GM12864 (cell line): ENCODE measurements at regions not wholly inside any gene's neighbourhood (a gene's known extent, or its start where the extent isn't known, plus 50 kb on each side); places are given as distances from the start of the nearest gene placed in this dataset.
A peak's percentile ranks its signal among the peaks of the same experiment; 100 is the strongest.

Experiments used
- DNase-seq: peaks from one replicate; pipeline ENCODE4 v3.0.0-alpha.2; 2011; ENCODE audit warnings: low read depth
- H3K4me3 ChIP-seq: 2 replicates; pipeline ENCODE4 v1.5.1; 2011; ENCODE audit warnings: mild to moderate bottlenecking, low read depth, low read length, control low read depth
- TF ChIP-seq, protein P1 (sequence below): IDR thresholded peaks from 2 replicates; pipeline ENCODE4 v1.5.1; 2011; ENCODE audit warnings: low read depth, mild to moderate bottlenecking, moderate library complexity, low read length, control low read depth, inconsistent platforms; ENCODE audit errors: missing control alignments

DNA sequence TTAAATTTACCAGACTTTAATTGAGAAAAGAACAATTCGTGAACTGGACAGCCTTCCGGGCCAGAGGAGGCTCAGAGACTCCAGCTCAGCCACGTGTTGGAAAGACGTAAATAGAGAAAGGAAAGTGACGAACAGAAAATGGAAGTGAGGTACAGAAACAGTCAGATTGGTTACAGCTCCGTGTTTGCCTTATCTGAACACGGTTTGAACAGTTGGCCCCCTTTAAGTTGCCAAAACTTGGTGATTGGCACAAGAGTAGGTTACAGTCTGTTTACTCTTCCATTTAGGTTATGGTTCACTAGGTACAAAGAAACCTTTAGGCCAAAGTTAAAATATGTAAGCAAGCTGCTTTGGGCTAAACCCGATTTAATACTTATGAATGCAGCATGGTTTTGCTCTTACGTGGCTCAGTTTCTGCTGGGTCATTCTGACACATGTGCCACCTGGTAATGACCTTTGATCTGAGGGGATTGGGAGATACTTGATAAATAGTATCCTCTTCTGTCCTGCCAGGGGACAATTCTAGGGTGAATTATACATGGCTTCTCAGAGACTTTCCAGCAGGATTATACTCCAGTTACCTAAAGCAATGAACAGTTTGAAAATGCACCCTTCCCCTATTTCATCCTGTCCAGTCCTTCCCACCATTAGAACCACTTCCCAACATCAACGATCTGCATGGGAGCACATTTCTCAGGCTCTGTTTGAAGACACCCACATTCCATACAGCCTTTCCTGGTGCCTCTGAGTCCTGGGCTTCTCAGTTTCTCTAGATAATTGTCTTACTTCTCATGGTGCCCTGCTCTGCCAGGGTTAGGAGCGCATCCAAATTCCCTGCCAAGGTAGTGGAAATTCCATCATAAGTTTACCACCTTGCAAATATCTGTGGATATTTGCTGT is 65.1 kb upstream of the TGIF1 start:
- TF ChIP-seq, protein P1, sequence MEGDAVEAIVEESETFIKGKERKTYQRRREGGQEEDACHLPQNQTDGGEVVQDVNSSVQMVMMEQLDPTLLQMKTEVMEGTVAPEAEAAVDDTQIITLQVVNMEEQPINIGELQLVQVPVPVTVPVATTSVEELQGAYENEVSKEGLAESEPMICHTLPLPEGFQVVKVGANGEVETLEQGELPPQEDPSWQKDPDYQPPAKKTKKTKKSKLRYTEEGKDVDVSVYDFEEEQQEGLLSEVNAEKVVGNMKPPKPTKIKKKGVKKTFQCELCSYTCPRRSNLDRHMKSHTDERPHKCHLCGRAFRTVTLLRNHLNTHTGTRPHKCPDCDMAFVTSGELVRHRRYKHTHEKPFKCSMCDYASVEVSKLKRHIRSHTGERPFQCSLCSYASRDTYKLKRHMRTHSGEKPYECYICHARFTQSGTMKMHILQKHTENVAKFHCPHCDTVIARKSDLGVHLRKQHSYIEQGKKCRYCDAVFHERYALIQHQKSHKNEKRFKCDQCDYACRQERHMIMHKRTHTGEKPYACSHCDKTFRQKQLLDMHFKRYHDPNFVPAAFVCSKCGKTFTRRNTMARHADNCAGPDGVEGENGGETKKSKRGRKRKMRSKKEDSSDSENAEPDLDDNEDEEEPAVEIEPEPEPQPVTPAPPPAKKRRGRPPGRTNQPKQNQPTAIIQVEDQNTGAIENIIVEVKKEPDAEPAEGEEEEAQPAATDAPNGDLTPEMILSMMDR, result no peak
- peak; percentile 46 for DNase-seq
- H3K4me3 ChIP-seq, result peak overlapping the region; percentile 11; the same call in 1 of the 2 replicates

DNA sequence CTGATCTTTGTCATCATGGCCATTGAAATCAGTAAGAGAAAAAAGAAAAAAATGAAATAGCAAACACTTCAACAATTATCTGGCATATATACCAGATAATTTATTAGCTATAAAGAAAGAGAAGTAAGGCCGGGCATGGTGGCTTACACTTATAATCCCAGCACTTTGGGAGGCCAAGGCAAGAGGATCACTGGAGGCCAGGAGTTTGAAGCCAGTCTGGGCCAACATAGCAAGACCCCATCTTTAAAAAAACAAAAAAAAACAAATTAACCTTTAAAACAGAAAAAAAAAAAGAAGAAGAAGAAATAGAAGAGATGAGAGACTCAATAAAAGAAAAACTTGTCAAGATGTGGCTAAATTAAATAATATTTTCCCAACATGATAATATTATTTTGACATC is 61.6 kb upstream of the TGIF1 start:
- H3K4me3 ChIP-seq, result no peak overlapping the region
- TF ChIP-seq, protein P1, result no peak
- DNase-seq, result no peak

DNA sequence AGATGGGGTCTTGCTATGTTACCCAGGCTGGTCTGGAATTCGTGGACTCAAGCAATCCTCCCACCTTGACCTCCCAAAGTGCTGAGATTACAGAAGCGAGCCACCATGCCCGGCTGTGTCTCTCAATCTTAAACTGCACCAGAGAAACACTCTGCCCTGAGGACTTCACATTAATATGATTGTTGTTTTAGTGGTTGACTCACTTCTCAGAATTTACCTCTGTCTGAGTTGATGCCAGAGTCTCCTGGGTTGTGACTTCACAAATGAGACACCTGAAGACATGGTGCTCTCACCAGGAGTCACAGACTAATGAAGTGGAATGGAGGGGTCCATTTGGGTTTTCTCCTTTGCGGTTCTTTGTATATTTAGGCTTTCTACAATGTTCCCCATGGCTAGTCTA is 61.0 kb upstream of the TGIF1 start:
- TF ChIP-seq, protein P1, result no peak
- no peak for DNase-seq
- no peak overlapping the region for H3K4me3 ChIP-seq

DNA sequence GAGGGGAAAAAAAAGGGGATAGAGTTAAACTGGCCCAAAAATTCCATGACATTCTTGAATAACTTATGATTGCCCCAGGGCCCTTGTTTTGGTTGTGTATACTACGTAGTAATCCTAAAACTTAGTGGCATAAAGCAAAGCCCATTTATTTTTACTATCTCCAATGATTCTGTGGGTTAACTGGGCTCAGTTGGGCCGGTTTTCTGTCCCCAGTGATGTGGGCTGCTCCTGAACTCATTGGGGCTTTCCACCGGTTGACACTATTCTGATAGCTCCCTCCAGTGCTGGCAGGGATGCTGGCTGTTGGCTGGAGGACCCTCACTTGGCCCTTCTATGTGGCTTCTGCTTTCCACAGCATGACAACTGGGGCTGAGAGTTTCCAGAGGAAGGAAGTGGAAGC is 60.0 kb upstream of the TGIF1 start:
- TF ChIP-seq, protein P1, result no peak
- H3K4me3 ChIP-seq, result no peak overlapping the region
- no peak for DNase-seq

DNA sequence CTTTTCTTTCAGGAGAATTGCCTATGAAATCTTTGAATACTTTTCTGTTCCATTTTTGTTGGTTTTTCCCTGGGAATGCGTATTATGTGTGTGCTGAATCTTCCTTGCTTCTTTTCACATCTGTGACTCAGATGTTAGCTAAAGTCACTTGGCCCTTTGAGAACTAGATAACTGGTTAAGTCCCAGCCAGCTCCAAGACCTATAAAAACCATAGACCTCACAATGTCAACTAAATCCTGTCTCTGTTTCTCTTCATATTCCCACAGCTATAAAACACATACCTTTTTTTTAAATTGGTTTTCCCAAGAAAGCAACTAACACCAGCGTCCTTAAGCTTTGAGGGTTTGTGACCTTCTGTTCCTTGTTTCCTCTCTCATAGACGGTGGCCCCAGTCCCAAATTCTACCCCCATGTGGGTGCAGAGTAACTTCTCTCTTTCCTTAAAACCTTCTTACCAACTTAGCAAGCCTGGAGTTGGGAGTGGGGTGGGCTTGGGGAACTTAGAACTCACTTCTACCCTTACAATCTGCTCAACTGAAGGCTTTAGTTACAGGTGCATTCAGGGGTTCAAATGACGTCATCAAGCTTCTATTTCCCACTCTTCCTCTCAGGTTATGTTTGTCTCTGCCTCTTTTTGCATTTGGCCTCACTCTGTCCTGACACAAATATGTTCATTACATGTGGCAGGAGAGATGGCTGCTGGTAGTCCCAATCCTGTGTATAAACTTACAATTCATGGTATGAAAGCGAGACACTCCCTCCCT is 58.1 kb upstream of the TGIF1 start:
- H3K4me3 ChIP-seq, result no peak overlapping the region
- TF ChIP-seq, protein P1, result no peak
- DNase-seq, result no peak

DNA sequence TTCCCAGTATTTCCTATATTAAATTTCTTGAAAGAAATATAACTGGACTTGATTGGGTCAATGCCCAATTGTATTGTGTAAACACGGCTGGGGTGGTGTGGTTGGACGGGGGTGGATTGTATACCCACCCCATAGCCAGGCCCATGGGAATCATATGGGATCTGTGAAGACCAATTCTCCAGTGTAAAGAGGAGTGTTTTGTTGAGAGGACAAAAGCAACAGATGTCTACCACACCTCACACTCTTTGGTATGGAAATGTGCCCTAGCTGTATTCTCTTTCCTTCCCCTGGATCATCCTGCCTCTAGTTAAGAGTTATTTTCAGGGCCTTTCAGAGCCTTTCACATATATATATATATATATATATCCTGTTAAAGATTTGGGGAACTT is 57.5 kb upstream of the TGIF1 start:
- TF ChIP-seq, protein P1, result no peak
- H3K4me3 ChIP-seq, result no peak overlapping the region
- DNase-seq, result no peak
